ENCODE measurements at regions not wholly inside any gene's neighbourhood (a gene's known extent, or its start where the extent isn't known, plus 50 kb on each side); places are given as distances from the start of the nearest gene placed in this dataset.
"Not testable (repeated sequence)": the region's sequence is repeated elsewhere in the genome, so short reads cannot be mapped to it uniquely, and the experiment has no call there.

DNA sequence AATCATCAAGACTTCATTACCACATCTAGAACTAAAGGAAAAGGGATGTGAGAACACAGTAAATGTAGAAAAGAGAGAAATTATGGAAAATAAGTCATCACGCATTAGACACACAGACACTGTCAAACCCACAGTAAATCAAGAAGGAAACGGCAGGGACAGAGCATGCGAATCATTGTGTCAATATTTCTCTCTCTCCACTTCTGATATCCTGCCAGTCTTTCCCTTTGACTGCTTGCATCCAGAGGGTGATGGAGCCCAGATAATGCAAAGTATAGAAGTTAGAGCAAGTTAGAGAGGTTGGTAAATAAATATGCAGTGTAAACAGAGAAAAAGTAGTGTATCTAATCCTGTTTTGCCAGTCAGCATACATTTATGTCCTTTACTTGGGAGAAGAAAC is 706.8 kb upstream of the ANO3 start:
- Mint-ChIP-seq H3K4me1 (ENCODE audit: low read depth, unreplicated experiment) (no peaks in the 10 kb centered on the region), H3K36me3 (ENCODE audit: unreplicated experiment) (no peaks in the 10 kb centered on the region), H3K27ac (ENCODE audit: unreplicated experiment) (no peak overlapping the region), H3K4me3 (ENCODE audit: unreplicated experiment) (no peak overlapping the region), H3K9me3 (ENCODE audit: unreplicated experiment) (no peaks in the 10 kb centered on the region), H3K27me3 (ENCODE audit: unreplicated experiment) (no peaks in the 10 kb centered on the region)
- DNase-seq, result no peak
- TF ChIP-seq, protein P1, sequence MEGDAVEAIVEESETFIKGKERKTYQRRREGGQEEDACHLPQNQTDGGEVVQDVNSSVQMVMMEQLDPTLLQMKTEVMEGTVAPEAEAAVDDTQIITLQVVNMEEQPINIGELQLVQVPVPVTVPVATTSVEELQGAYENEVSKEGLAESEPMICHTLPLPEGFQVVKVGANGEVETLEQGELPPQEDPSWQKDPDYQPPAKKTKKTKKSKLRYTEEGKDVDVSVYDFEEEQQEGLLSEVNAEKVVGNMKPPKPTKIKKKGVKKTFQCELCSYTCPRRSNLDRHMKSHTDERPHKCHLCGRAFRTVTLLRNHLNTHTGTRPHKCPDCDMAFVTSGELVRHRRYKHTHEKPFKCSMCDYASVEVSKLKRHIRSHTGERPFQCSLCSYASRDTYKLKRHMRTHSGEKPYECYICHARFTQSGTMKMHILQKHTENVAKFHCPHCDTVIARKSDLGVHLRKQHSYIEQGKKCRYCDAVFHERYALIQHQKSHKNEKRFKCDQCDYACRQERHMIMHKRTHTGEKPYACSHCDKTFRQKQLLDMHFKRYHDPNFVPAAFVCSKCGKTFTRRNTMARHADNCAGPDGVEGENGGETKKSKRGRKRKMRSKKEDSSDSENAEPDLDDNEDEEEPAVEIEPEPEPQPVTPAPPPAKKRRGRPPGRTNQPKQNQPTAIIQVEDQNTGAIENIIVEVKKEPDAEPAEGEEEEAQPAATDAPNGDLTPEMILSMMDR (IDR thresholded peaks at IDR 0.05; ENCODE audit: partially characterized antibody, unreplicated experiment), result no peak

DNA sequence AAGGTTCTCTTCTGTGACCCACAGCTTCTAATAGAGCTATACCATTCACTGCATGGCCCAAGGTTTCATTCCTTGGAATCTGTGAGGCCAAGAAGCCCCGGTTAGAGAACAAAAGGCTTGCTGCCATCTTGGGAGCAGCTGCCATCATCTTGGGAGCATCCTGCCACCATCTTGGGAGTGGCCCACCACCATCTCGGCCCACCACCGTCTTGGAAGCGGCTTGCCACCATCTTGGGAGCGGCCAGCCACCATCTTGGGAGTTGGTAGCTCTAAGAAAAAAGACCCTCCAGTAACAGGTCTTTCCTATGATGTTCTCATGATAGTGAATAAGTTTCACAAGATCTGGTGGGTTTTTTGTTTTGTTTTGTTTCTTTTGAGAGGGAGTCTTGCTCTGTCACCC is 703.9 kb upstream of the ANO3 start:
- TF ChIP-seq, protein P1 (IDR thresholded peaks at IDR 0.05; ENCODE audit: partially characterized antibody, unreplicated experiment), result no peak
- Mint-ChIP-seq H3K9me3 (ENCODE audit: unreplicated experiment) (no peaks in the 10 kb centered on the region), H3K27ac (ENCODE audit: unreplicated experiment) (no peak overlapping the region), H3K4me3 (ENCODE audit: unreplicated experiment) (no peak overlapping the region), H3K4me1 (ENCODE audit: low read depth, unreplicated experiment) (no peaks in the 10 kb centered on the region), H3K27me3 (ENCODE audit: unreplicated experiment) (no peaks in the 10 kb centered on the region), H3K36me3 (ENCODE audit: unreplicated experiment) (no peaks in the 10 kb centered on the region)
- DNase-seq, result no peak

DNA sequence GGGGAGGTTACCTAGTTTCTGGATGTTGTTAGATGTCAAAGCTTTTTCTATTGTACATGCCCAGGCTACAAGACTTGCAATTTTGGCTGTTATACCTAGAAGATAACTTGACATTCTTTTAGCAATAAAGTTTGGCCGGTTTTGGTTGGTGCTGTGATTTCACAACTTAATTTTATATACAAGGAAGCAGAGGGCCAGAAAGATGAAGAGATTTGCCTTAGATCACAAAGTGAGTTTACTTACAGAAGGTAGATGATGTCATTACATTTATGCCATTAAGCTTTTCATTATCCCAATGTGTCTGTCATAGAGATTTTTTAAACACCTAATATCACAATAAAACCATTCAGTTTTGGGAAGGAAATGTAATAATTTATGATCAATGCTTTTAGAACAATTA is 698.7 kb upstream of the ANO3 start:
- Mint-ChIP-seq H3K9me3 (ENCODE audit: unreplicated experiment) (no peaks in the 10 kb centered on the region), H3K36me3 (ENCODE audit: unreplicated experiment) (no peaks in the 10 kb centered on the region), H3K27me3 (ENCODE audit: unreplicated experiment) (no peaks in the 10 kb centered on the region), H3K4me1 (ENCODE audit: low read depth, unreplicated experiment) (no peaks in the 10 kb centered on the region), H3K4me3 (ENCODE audit: unreplicated experiment) (no peak overlapping the region), H3K27ac (ENCODE audit: unreplicated experiment) (no peak overlapping the region)
- no peak for DNase-seq
- TF ChIP-seq, protein P1 (IDR thresholded peaks at IDR 0.05; ENCODE audit: partially characterized antibody, unreplicated experiment), result no peak

DNA sequence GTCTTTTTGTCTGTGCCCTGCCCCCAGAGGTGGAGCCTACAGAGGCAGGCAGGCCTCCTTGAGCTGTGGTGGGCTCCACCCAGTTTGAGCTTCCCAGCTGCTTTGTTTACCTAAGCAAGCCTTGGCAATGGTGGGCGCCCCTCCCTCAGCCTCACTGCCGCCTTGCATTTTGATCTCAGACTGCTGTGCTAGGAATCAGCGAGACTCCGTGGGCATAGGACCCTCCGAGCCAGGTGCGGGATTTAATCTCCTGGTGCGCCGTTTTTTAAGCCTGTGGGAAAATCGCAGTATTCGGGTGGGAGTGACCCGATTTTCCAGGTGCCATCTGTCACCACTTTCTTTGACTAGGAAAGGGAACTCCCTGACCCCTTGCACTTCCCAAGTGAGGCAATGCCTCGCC is 682.7 kb upstream of the ANO3 start:
- H3K9me3 Mint-ChIP-seq (ENCODE audit: unreplicated experiment); H3K4me3 Mint-ChIP-seq (ENCODE audit: unreplicated experiment); H3K36me3 Mint-ChIP-seq (ENCODE audit: unreplicated experiment); H3K27ac Mint-ChIP-seq (ENCODE audit: unreplicated experiment); DNase-seq; H3K27me3 Mint-ChIP-seq (ENCODE audit: unreplicated experiment); H3K4me1 Mint-ChIP-seq (ENCODE audit: low read depth, unreplicated experiment): not testable (repeated sequence)

DNA sequence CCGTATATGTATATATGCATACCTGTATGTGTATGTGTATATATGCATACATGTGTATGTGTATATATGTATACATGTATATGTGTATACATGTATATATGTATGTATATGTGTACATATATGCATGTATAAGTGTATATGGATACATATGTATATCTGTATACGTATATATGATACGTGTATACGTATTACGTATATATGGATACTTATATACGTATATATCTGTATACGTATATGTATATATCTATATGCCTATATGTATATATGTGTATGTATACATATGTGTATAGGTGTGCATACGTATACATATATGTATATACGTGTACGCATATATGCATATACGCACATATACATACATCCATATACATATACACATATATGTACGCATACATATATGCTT is 681.6 kb upstream of the ANO3 start:
- TF ChIP-seq, protein P1 (IDR thresholded peaks at IDR 0.05; ENCODE audit: partially characterized antibody, unreplicated experiment), result no peak
- no peaks in the 10 kb centered on the region for H3K4me1 Mint-ChIP-seq (ENCODE audit: low read depth, unreplicated experiment)
- no peaks in the 10 kb centered on the region for H3K9me3 Mint-ChIP-seq (ENCODE audit: unreplicated experiment)
- H3K27ac Mint-ChIP-seq (ENCODE audit: unreplicated experiment), result no peak overlapping the region
- H3K27me3 Mint-ChIP-seq (ENCODE audit: unreplicated experiment), result no peaks in the 10 kb centered on the region
- DNase-seq, result no peak
- H3K36me3 Mint-ChIP-seq (ENCODE audit: unreplicated experiment), result no peaks in the 10 kb centered on the region
- no peak overlapping the region for H3K4me3 Mint-ChIP-seq (ENCODE audit: unreplicated experiment)

DNA sequence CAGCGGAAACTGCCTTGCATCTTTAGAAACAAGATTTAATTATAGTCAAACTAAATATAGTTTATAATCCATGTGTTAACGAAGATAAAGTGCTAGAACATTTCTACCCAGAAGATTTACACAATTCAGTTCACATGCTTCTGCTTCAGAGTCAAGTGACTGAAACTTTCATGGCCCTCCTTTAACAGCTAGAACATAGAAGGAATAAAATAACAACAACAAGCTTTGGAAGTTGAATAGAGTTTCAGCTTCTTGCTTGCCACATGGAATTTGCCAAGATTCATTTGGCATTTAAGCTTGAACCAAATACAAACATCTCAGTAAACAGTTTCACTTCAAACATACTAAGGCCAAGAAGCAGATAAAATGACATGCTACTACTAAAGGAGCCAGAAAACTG is 676.3 kb upstream of the ANO3 start:
- no peak overlapping the region for H3K27ac Mint-ChIP-seq (ENCODE audit: unreplicated experiment)
- DNase-seq, result no peak
- H3K4me3 Mint-ChIP-seq (ENCODE audit: unreplicated experiment), result no peak overlapping the region
- no peaks in the 10 kb centered on the region for H3K4me1 Mint-ChIP-seq (ENCODE audit: low read depth, unreplicated experiment)
- no peaks in the 10 kb centered on the region for H3K36me3 Mint-ChIP-seq (ENCODE audit: unreplicated experiment)
- no peaks in the 10 kb centered on the region for H3K27me3 Mint-ChIP-seq (ENCODE audit: unreplicated experiment)
- no peaks in the 10 kb centered on the region for H3K9me3 Mint-ChIP-seq (ENCODE audit: unreplicated experiment)
- TF ChIP-seq, protein P1 (IDR thresholded peaks at IDR 0.05; ENCODE audit: partially characterized antibody, unreplicated experiment), result no peak
